Lung (tissue), 11 donors: ENCODE measurements at regions not wholly inside any gene's neighbourhood (a gene's known extent, or its start where the extent isn't known, plus 50 kb on each side); places are given as distances from the start of the nearest gene placed in this dataset.

Experiments
- ATAC-seq: fragments of 200-7000 bp; cut with Tn5 transposase; one replicate; pipeline ENCODE4 v1.9.1; 2020; ENCODE audit warnings: moderate number of reproducible peaks; ENCODE audit not compliant: insufficient read depth, low FRiP score
- DNase-seq, 3 donors: peaks; one replicate each; pipeline ENCODE4 v3.0.0-alpha.2; 2013 to 2017
- H3K27ac ChIP-seq, 2 donors: one replicate each; pipeline ENCODE4 v1.5.1; 2013; ENCODE audit warnings: mild to moderate bottlenecking in 2 of 2, moderate library complexity in 2 of 2, control low read depth in 1 of 2, inconsistent platforms in 1 of 2, low read depth in 1 of 2, low read length in 1 of 2
- H3K27me3 ChIP-seq, 3 donors: one replicate each; pipeline ENCODE4 v1.5.1; 2013; ENCODE audit warnings: low read length in 2 of 3; ENCODE audit not compliant: control insufficient read depth in 3 of 3, insufficient read depth in 3 of 3
- H3K36me3 ChIP-seq, 4 donors: one replicate each; pipeline ENCODE4 v1.5.1; 2013; ENCODE audit warnings: low read length in 4 of 4, mild to moderate bottlenecking in 1 of 4, moderate library complexity in 1 of 4; ENCODE audit not compliant: control insufficient read depth in 4 of 4, insufficient read depth in 4 of 4
- H3K4me1 ChIP-seq, 5 donors: one replicate each; pipeline ENCODE4 v1.5.1; 2013; ENCODE audit warnings: low read length in 5 of 5, mild to moderate bottlenecking in 2 of 5, moderate library complexity in 1 of 5; ENCODE audit not compliant: control insufficient read depth in 5 of 5, insufficient read depth in 5 of 5
- H3K4me3 ChIP-seq: one replicate; pipeline ENCODE4 v1.5.1; 2013; ENCODE audit warnings: mild to moderate bottlenecking, control low read depth, moderate library complexity
- H3K9ac ChIP-seq, 2 donors: one replicate each; pipeline ENCODE4 v1.5.1; 2013; ENCODE audit warnings: low read length in 2 of 2, control low read depth in 1 of 2; ENCODE audit not compliant: insufficient read depth in 1 of 2
- H3K9me3 ChIP-seq, 4 donors: one replicate each; pipeline ENCODE4 v1.5.1; 2013; ENCODE audit warnings: low read length in 3 of 4, mild to moderate bottlenecking in 1 of 4, moderate library complexity in 1 of 4; ENCODE audit not compliant: control insufficient read depth in 4 of 4, insufficient read depth in 3 of 4
- CTCF ChIP-seq: IDR thresholded peaks from 2 replicates; pipeline ENCODE4 v1.5.1; 2012; ENCODE audit warnings: mild to moderate bottlenecking; ENCODE audit errors: control extremely low read depth, extremely low read depth
- WGBS, 2 donors: extraction: QIAGEN DNeasy Blood & Tissue Kit; methylation state at CpG; one replicate each; pipeline ENCODE4 v1.1.7; 2013; 5-methylcytosine and 5-hydroxymethylcytosine counted together
- donor health status: control.
- donor health status: control.
- donor health status: Bipolar disorder and iron deficiency.
- donor health status: healthy.
- donor health status: DM: yes; HTN: yes; CAD: no.

- Histone ChIP-seq H3K9ac (no peak overlapping the region), H3K9me3 (no peaks in the 10 kb centered on the region), H3K4me1 (no peaks in the 10 kb centered on the region), H3K27me3 (no peaks in the 10 kb centered on the region), H3K36me3 (no peaks in the 10 kb centered on the region), H3K27ac (no peak overlapping the region), H3K4me3 (no peak overlapping the region)
- TF ChIP-seq CTCF = no peak
- no peak for ATAC-seq
- 95 to 98% methylated on average over 1 of the region's 1 CpG for WGBS, 2 donors
- no peak for DNase-seq
Measured at GRCh38 chr12:68510397-68510796, 100.3 kb upstream of the RAP1B start.

- 78 to 86% methylated on average over 3 of the region's 3 CpGs for WGBS, 2 donors
- Histone ChIP-seq H3K27ac (no peak overlapping the region), H3K4me3 (no peak overlapping the region), H3K9me3 (no peaks in the 10 kb centered on the region), H3K4me1 (no peaks in the 10 kb centered on the region), H3K27me3 (no peaks in the 10 kb centered on the region), H3K9ac (no peak overlapping the region), H3K36me3 (no peaks in the 10 kb centered on the region)
- TF ChIP-seq CTCF = no peak
- DNase-seq (no peak), ATAC-seq (no peak)
Measured at GRCh38 chr12:68514807-68515411, 95.8 kb upstream of the RAP1B start.

- no peaks in the 10 kb centered on the region for H3K36me3 ChIP-seq
- TF ChIP-seq CTCF = no peak
- H3K9me3 ChIP-seq = no peaks in the 10 kb centered on the region
- H3K4me1 ChIP-seq = no peaks in the 10 kb centered on the region
- ATAC-seq (no peak), DNase-seq (no peak)
- H3K9ac ChIP-seq = no peak overlapping the region
- H3K4me3 ChIP-seq = no peak overlapping the region
- no peak overlapping the region for H3K27ac ChIP-seq
- no peaks in the 10 kb centered on the region for H3K27me3 ChIP-seq
- whole genome bisulfite sequencing, 2 donors = 95 to 100% methylated on average over 2 of the region's 2 CpGs
Measured at GRCh38 chr12:68515793-68516192, 94.9 kb upstream of the RAP1B start.

- Histone ChIP-seq H3K27me3 (no peaks in the 10 kb centered on the region), H3K27ac (no peak overlapping the region), H3K4me1 (no peaks in the 10 kb centered on the region), H3K4me3 (no peak overlapping the region), H3K9ac (no peak overlapping the region), H3K9me3 (peaks cover 0 to 2% (median 0%) of the 10 kb centered on the region in 4 donors), H3K36me3 (no peaks in the 10 kb centered on the region)
- 47 to 53% methylated on average over 5 of the region's 5 CpGs for WGBS, 2 donors
- no peak for ATAC-seq
- TF ChIP-seq CTCF = no peak
- DNase-seq = no peak
Measured at GRCh38 chr12:68521321-68521839, 89.3 kb upstream of the RAP1B start.
